HEK293 (cell line): ENCODE measurements at regions not wholly inside any gene's neighbourhood (a gene's known extent, or its start where the extent isn't known, plus 50 kb on each side); places are given as distances from the start of the nearest gene placed in this dataset.

Source experiments
- CTCF ChIA-PET: fragments of 350-600 bp; formaldehyde crosslinking; extraction: SDS; loops from one replicate; lab custom pipeline; 2021; ENCODE audit warnings: antibody characterized with exemption; lab: Yijun Ruan, JAX
- POLR2A ChIA-PET: fragments of 300-600 bp; formaldehyde crosslinking; extraction: SDS; loops from one replicate; lab custom pipeline; 2020; ENCODE audit warnings: antibody characterized with exemption, inconsistent platforms; lab: Yijun Ruan, JAX
- H3K27ac ChIP-seq: fragments of 200-500 bp; sonication (Bioruptor generic); 2 replicates; pipeline ENCODE4 v1.5.1; 2014; ENCODE audit warnings: low read depth, low read length, control low read depth, inconsistent platforms; ENCODE audit errors: extremely low read depth
- H3K36me3 ChIP-seq, 2 experiments: fragments of 200-500 bp in 1 of 2; sonication (Bioruptor generic) in 1 of 2; 1 replicate in 1 of 2; 2 replicates in 1 of 2; pipeline ENCODE4 v1.5.1; 2014 to 2017; ENCODE audit warnings: inconsistent platforms in 2 of 2, low read length in 2 of 2; ENCODE audit not compliant: control insufficient read depth in 2 of 2, insufficient read depth in 1 of 2
- H3K4me1 ChIP-seq: fragments of 200-500 bp; sonication (Bioruptor generic); 2 replicates; pipeline ENCODE4 v1.5.1; 2014; ENCODE audit warnings: mild to moderate bottlenecking, low read length, inconsistent platforms; ENCODE audit not compliant: control insufficient read depth, insufficient read depth
- H3K4me3 ChIP-seq: 2 replicates; pipeline ENCODE4 v1.5.1; 2011; ENCODE audit warnings: low read depth, mild to moderate bottlenecking, control low read depth, low read length, moderate library complexity
- H3K9me3 ChIP-seq: fragments of 200-500 bp; sonication (Bioruptor generic); 2 replicates; pipeline ENCODE4 v1.5.1; 2014; ENCODE audit warnings: low read depth, low read length, inconsistent platforms; ENCODE audit not compliant: control insufficient read depth, insufficient read depth
- BCL11B ChIP-seq: fragments of 450-650 bp; formaldehyde crosslinking; IDR thresholded peaks from 2 replicates; pipeline ENCODE4 v1.5.1; 2016; ENCODE audit warnings: low read depth, missing biosample characterization, missing genetic modification characterization
- GLI4 ChIP-seq: fragments of 450-650 bp; formaldehyde crosslinking; IDR thresholded peaks from 2 replicates; pipeline ENCODE4 v1.5.1; 2016; ENCODE audit warnings: missing biosample characterization, missing genetic modification characterization
- MZF1 ChIP-seq: fragments of 450-650 bp; formaldehyde crosslinking; IDR thresholded peaks from 2 replicates; pipeline ENCODE4 v1.5.1; 2017; ENCODE audit warnings: missing biosample characterization, missing genetic modification characterization, borderline replicate concordance
- SETDB1 ChIP-seq: IDR thresholded peaks from one replicate; pipeline ENCODE4 v1.6.1; 2017; ENCODE audit warnings: mild to moderate bottlenecking, low read length, moderate library complexity, mixed read lengths; ENCODE audit not compliant: insufficient read length
- ZBTB21 ChIP-seq: fragments of 450-650 bp; formaldehyde crosslinking; IDR thresholded peaks from 2 replicates; pipeline ENCODE4 v1.5.1; 2017; ENCODE audit warnings: missing biosample characterization, missing genetic modification characterization
- ZFP41 ChIP-seq: fragments of 450-650 bp; formaldehyde crosslinking; IDR thresholded peaks from 2 replicates; pipeline ENCODE4 v1.5.1; 2016; ENCODE audit warnings: missing biosample characterization, missing genetic modification characterization, borderline replicate concordance
- ZNF16 ChIP-seq: fragments of 450-650 bp; formaldehyde crosslinking; IDR thresholded peaks from 2 replicates; pipeline ENCODE4 v1.5.1; 2016; ENCODE audit warnings: low read depth, missing biosample characterization, missing genetic modification characterization
- ZNF184 ChIP-seq: fragments of 450-650 bp; IDR thresholded peaks from 2 replicates; pipeline ENCODE4 v1.5.1; 2018; ENCODE audit warnings: missing biosample characterization, mild to moderate bottlenecking, missing genetic modification characterization
- ZNF2 ChIP-seq: fragments of 450-650 bp; formaldehyde crosslinking; IDR thresholded peaks from 2 replicates; pipeline ENCODE4 v1.5.1; 2016; ENCODE audit warnings: missing biosample characterization, missing genetic modification characterization
- ZNF239 ChIP-seq: fragments of 450-650 bp; formaldehyde crosslinking; IDR thresholded peaks from 2 replicates; pipeline ENCODE4 v1.5.1; 2016; ENCODE audit warnings: missing biosample characterization, missing genetic modification characterization
- ZNF274 ChIP-seq, 2 experiments: fragments of 200-500 bp in 1 of 2; fragments of 450-650 bp in 1 of 2; sonication (Bioruptor generic) in 1 of 2; formaldehyde crosslinking in 1 of 2; IDR thresholded peaks; 2 replicates each; pipeline versions ENCODE4 v1.5.1 to v1.6.1; 2014 to 2016; ENCODE audit warnings: borderline replicate concordance in 1 of 2, inconsistent platforms in 1 of 2, low read length in 1 of 2, missing biosample characterization in 1 of 2, missing genetic modification characterization in 1 of 2
- ZNF350 ChIP-seq: fragments of 450-650 bp; formaldehyde crosslinking; IDR thresholded peaks from 2 replicates; pipeline ENCODE4 v1.5.0; 2017; ENCODE audit warnings: missing biosample characterization, mild to moderate bottlenecking, missing genetic modification characterization
- ZNF394 ChIP-seq: fragments of 450-650 bp; formaldehyde crosslinking; IDR thresholded peaks from 2 replicates; pipeline ENCODE4 v1.5.1; 2016; ENCODE audit warnings: missing biosample characterization, missing genetic modification characterization, mild to moderate bottlenecking, moderate library complexity, borderline replicate concordance
- ZNF514 ChIP-seq: fragments of 450-650 bp; formaldehyde crosslinking; IDR thresholded peaks from 2 replicates; pipeline ENCODE4 v1.5.1; 2016; ENCODE audit warnings: missing biosample characterization, missing genetic modification characterization
- ZNF585B ChIP-seq: fragments of 450-650 bp; formaldehyde crosslinking; IDR thresholded peaks from 2 replicates; pipeline ENCODE4 v1.5.1; 2016; ENCODE audit warnings: missing biosample characterization, missing genetic modification characterization
- ZNF621 ChIP-seq: fragments of 450-650 bp; formaldehyde crosslinking; IDR thresholded peaks from 2 replicates; pipeline ENCODE4 v1.5.1; 2017; ENCODE audit warnings: missing biosample characterization, missing genetic modification characterization
- ZNF623 ChIP-seq: fragments of 450-650 bp; formaldehyde crosslinking; IDR thresholded peaks from 2 replicates; pipeline ENCODE4 v1.5.1; 2016; ENCODE audit warnings: missing biosample characterization, missing genetic modification characterization
- ZNF677 ChIP-seq: fragments of 450-650 bp; IDR thresholded peaks from 2 replicates; pipeline ENCODE4 v1.5.0; 2018; ENCODE audit warnings: missing biosample characterization, mild to moderate bottlenecking, missing genetic modification characterization, moderate library complexity
- ZNF747 ChIP-seq: fragments of 450-650 bp; formaldehyde crosslinking; IDR thresholded peaks from 2 replicates; pipeline ENCODE4 v1.5.1; 2016; ENCODE audit warnings: missing biosample characterization, missing genetic modification characterization
- ZNF830 ChIP-seq: fragments of 450-650 bp; IDR thresholded peaks from 2 replicates; pipeline ENCODE4 v1.5.0; 2018; ENCODE audit warnings: missing biosample characterization, missing genetic modification characterization, low read depth, mild to moderate bottlenecking, moderate library complexity
- ZNF837 ChIP-seq: fragments of 450-650 bp; formaldehyde crosslinking; IDR thresholded peaks from 2 replicates; pipeline ENCODE4 v1.5.1; 2016; ENCODE audit warnings: missing biosample characterization, missing genetic modification characterization
- TF ChIP-seq, protein P1 (sequence below): fragments of 450-650 bp; formaldehyde crosslinking; IDR thresholded peaks from 2 replicates; pipeline ENCODE4 v1.5.1; 2016; ENCODE audit warnings: missing biosample characterization, missing genetic modification characterization
- TF ChIP-seq, protein P2 (sequence below): fragments of 450-650 bp; formaldehyde crosslinking; IDR thresholded peaks from 2 replicates; pipeline ENCODE4 v1.5.1; 2016; ENCODE audit warnings: missing biosample characterization, missing genetic modification characterization, borderline replicate concordance
- TF ChIP-seq, protein P3 (sequence below): fragments of 450-650 bp; formaldehyde crosslinking; IDR thresholded peaks from 2 replicates; pipeline ENCODE4 v1.5.1; 2016; ENCODE audit warnings: missing biosample characterization, missing genetic modification characterization
- TF ChIP-seq, protein P4 (sequence below): fragments of 450-650 bp; formaldehyde crosslinking; IDR thresholded peaks from 2 replicates; pipeline ENCODE4 v1.5.1; 2016; ENCODE audit warnings: missing biosample characterization, missing genetic modification characterization, borderline replicate concordance

DNA sequence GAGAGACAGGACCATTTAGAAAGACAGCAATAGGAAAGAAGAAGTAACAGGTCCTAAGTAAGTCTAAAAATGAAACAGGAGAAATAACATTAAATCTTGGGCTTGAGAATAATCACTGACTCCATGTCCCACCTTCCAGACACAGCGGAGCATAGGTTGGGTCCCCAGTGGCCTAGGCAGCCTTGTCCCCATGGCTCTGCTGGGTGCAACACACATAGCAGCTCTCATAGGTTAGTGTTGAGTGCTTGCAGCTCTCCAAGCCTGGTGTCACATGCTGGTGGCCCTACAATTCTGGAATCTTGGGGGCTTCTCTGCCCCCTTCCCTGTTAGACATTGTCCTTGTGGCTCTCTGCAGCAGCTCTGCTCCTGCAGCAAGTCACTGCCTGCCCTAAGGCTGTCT is 952.8 kb upstream of the ADGRL2 start:
- H3K27ac ChIP-seq: no peak overlapping the region
- no peaks in the 10 kb centered on the region for H3K36me3 ChIP-seq
- H3K4me1 ChIP-seq: no peaks in the 10 kb centered on the region
- no peak overlapping the region for H3K4me3 ChIP-seq
- H3K9me3 ChIP-seq: no peaks in the 10 kb centered on the region
- TF ChIP-seq ZFP41 (tag by site-specific recombination) (no peak), ZNF677 (tag by site-specific recombination) (no peak), ZNF16 (no peak), SETDB1 (no peak), ZNF394 (tag by site-specific recombination) (no peak), ZNF514 (no peak), ZNF239 (tag by site-specific recombination) (no peak), ZNF2 (no peak), ZNF621 (no peak), ZNF747 (tag by site-specific recombination) (no peak), BCL11B (tag by site-specific recombination) (no peak), ZNF585B (tag by site-specific recombination) (no peak), ZBTB21 (no peak), ZNF837 (tag by site-specific recombination) (no peak), ZNF184 (tag by site-specific recombination) (no peak), ZNF350 (tag by site-specific recombination) (no peak), ZNF830 (tag by site-specific recombination) (no peak), MZF1 (tag by site-specific recombination) (no peak)
- TF ChIP-seq, protein P1, sequence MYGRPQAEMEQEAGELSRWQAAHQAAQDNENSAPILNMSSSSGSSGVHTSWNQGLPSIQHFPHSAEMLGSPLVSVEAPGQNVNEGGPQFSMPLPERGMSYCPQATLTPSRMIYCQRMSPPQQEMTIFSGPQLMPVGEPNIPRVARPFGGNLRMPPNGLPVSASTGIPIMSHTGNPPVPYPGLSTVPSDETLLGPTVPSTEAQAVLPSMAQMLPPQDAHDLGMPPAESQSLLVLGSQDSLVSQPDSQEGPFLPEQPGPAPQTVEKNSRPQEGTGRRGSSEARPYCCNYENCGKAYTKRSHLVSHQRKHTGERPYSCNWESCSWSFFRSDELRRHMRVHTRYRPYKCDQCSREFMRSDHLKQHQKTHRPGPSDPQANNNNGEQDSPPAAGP (tag by site-specific recombination): no peak
- TF ChIP-seq, protein P2, sequence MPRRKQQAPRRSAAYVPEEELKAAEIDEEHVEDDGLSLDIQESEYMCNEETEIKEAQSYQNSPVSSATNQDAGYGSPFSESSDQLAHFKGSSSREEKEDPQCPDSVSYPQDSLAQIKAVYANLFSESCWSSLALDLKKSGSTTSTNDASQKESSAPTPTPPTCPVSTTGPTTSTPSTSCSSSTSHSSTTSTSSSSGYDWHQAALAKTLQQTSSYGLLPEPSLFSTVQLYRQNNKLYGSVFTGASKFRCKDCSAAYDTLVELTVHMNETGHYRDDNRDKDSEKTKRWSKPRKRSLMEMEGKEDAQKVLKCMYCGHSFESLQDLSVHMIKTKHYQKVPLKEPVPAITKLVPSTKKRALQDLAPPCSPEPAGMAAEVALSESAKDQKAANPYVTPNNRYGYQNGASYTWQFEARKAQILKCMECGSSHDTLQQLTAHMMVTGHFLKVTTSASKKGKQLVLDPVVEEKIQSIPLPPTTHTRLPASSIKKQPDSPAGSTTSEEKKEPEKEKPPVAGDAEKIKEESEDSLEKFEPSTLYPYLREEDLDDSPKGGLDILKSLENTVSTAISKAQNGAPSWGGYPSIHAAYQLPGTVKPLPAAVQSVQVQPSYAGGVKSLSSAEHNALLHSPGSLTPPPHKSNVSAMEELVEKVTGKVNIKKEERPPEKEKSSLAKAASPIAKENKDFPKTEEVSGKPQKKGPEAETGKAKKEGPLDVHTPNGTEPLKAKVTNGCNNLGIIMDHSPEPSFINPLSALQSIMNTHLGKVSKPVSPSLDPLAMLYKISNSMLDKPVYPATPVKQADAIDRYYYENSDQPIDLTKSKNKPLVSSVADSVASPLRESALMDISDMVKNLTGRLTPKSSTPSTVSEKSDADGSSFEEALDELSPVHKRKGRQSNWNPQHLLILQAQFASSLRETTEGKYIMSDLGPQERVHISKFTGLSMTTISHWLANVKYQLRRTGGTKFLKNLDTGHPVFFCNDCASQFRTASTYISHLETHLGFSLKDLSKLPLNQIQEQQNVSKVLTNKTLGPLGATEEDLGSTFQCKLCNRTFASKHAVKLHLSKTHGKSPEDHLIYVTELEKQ (tag by site-specific recombination): no peak
- TF ChIP-seq, all 188 proteins: peak for 0
- ChIA-PET POLR2A (no interaction called here), CTCF (no interaction called here)

DNA sequence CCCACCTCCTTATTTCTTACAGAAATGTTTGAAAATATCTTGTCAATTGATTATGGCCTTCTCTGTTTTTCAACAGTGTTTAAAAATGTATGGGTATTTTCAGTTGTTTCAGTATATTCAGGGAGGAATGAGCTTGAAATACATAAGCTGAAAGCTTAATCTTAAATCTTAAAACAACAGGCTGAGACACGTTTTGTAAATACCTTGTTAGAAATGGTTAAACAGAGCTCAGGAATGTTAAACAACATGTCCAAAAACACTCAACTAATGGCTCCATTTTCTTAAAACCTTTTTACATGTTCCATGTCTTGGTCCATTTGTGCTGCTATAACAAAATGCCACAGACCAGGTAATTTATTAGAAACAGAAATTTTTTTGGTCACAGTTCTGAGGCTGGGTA is 953.8 kb upstream of the ADGRL2 start:
- Histone ChIP-seq H3K4me3 (no peak overlapping the region), H3K36me3 (no peaks in the 10 kb centered on the region), H3K4me1 (no peaks in the 10 kb centered on the region), H3K27ac (no peak overlapping the region), H3K9me3 (no peaks in the 10 kb centered on the region)
- ChIA-PET CTCF (interaction anchor here (0.5 kb wide), 1 partner anchor 219 kb away, joined by 3 read pairs; no protein-coding TSS in a partner anchor), POLR2A (no interaction called here)
- TF ChIP-seq, protein P3, sequence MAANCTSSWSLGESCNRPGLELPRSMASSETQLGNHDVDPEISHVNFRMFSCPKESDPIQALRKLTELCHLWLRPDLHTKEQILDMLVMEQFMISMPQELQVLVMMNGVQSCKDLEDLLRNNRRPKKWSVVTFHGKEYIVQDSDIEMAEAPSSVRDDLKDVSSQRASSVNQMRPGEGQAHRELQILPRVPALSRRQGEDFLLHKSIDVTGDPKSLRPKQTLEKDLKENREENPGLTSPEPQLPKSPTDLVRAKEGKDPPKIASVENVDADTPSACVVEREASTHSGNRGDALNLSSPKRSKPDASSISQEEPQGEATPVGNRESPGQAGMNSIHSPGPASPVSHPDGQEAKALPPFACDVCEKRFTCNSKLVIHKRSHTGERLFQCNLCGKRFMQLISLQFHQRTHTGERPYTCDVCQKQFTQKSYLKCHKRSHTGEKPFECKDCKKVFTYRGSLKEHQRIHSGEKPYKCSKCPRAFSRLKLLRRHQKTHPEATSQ (tag by site-specific recombination): no peak
- TF ChIP-seq GLI4: no peak
- TF ChIP-seq ZNF677 (tag by site-specific recombination): no peak
- no peak for TF ChIP-seq ZNF274 (IDR thresholded peaks at IDR 0.05; ENCODE audit: low read length)
- no peak for TF ChIP-seq ZNF274 (tag by site-specific recombination; IDR thresholded peaks at IDR 0.05; ENCODE audit: borderline replicate concordance)
- no peak for TF ChIP-seq ZNF623 (tag by site-specific recombination)
- TF ChIP-seq, protein P4, sequence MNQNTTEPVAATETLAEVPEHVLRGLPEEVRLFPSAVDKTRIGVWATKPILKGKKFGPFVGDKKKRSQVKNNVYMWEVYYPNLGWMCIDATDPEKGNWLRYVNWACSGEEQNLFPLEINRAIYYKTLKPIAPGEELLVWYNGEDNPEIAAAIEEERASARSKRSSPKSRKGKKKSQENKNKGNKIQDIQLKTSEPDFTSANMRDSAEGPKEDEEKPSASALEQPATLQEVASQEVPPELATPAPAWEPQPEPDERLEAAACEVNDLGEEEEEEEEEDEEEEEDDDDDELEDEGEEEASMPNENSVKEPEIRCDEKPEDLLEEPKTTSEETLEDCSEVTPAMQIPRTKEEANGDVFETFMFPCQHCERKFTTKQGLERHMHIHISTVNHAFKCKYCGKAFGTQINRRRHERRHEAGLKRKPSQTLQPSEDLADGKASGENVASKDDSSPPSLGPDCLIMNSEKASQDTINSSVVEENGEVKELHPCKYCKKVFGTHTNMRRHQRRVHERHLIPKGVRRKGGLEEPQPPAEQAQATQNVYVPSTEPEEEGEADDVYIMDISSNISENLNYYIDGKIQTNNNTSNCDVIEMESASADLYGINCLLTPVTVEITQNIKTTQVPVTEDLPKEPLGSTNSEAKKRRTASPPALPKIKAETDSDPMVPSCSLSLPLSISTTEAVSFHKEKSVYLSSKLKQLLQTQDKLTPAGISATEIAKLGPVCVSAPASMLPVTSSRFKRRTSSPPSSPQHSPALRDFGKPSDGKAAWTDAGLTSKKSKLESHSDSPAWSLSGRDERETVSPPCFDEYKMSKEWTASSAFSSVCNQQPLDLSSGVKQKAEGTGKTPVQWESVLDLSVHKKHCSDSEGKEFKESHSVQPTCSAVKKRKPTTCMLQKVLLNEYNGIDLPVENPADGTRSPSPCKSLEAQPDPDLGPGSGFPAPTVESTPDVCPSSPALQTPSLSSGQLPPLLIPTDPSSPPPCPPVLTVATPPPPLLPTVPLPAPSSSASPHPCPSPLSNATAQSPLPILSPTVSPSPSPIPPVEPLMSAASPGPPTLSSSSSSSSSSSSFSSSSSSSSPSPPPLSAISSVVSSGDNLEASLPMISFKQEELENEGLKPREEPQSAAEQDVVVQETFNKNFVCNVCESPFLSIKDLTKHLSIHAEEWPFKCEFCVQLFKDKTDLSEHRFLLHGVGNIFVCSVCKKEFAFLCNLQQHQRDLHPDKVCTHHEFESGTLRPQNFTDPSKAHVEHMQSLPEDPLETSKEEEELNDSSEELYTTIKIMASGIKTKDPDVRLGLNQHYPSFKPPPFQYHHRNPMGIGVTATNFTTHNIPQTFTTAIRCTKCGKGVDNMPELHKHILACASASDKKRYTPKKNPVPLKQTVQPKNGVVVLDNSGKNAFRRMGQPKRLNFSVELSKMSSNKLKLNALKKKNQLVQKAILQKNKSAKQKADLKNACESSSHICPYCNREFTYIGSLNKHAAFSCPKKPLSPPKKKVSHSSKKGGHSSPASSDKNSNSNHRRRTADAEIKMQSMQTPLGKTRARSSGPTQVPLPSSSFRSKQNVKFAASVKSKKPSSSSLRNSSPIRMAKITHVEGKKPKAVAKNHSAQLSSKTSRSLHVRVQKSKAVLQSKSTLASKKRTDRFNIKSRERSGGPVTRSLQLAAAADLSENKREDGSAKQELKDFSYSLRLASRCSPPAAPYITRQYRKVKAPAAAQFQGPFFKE (tag by site-specific recombination): no peak
- TF ChIP-seq ZNF747 (tag by site-specific recombination): no peak
